Keratinocyte (primary cell): ENCODE measurements at regions not wholly inside any gene's neighbourhood (a gene's known extent, or its start where the extent isn't known, plus 50 kb on each side); places are given as distances from the start of the nearest gene placed in this dataset.

Experiments used
- EZH2 ChIP-seq: IDR thresholded peaks from one replicate; pipeline ENCODE4 v1.6.1; 2012; ENCODE audit warnings: inconsistent platforms, mild to moderate bottlenecking, low read length, moderate library complexity
- TF ChIP-seq, protein P1 (sequence below), 3 experiments: IDR thresholded peaks in 1 of 3; conservative IDR thresholded peaks in 1 of 3; optimal IDR thresholded peaks in 1 of 3; 2 replicates in 2 of 3; 3 replicates in 1 of 3; pipeline versions ENCODE3 to v1.5.1; 2011; ENCODE audit warnings: low read length in 3 of 3, mild to moderate bottlenecking in 3 of 3, moderate library complexity in 2 of 3, control low read depth in 1 of 3, inconsistent platforms in 1 of 3; ENCODE audit not compliant: insufficient read depth in 2 of 3; ENCODE audit errors: extremely low read depth in 1 of 3

DNA sequence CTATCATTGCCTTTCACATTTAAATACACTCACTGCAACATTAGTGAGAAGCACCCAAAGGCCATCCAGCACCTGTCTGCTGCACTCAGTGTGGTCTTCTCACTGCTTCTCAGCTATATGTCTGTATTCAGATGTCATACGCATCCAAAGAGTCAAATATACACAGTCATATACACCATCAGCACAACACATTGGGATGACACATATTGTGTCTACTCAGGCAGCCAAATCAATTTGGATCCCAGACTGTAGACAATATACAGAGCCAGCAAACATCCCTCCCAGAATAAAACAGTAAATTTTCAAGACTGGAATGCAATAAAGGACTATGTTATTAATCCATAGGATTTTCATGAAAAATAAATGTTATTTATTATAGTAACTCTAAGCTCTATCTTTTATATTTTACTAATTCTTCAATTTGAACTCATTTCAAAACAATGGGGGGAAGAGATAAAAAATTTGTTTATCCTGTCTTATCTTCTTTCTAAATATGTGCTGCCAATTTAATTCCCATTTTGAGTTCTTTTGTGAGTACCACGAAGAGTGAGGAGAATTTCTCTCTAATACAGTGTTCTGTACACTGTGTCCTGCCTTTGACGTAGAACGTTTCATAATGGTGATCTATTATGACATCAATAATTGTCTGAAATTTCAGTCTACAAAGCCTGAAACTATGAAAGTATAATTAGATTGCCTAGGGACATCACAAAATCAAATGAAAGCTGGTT is 602.2 kb upstream of the CXADR start:
- no peak for TF ChIP-seq EZH2
- TF ChIP-seq, protein P1, sequence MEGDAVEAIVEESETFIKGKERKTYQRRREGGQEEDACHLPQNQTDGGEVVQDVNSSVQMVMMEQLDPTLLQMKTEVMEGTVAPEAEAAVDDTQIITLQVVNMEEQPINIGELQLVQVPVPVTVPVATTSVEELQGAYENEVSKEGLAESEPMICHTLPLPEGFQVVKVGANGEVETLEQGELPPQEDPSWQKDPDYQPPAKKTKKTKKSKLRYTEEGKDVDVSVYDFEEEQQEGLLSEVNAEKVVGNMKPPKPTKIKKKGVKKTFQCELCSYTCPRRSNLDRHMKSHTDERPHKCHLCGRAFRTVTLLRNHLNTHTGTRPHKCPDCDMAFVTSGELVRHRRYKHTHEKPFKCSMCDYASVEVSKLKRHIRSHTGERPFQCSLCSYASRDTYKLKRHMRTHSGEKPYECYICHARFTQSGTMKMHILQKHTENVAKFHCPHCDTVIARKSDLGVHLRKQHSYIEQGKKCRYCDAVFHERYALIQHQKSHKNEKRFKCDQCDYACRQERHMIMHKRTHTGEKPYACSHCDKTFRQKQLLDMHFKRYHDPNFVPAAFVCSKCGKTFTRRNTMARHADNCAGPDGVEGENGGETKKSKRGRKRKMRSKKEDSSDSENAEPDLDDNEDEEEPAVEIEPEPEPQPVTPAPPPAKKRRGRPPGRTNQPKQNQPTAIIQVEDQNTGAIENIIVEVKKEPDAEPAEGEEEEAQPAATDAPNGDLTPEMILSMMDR (optimal IDR thresholded peaks at IDR 0.05 in 1 of 3, IDR thresholded peaks at IDR 0.05 in 1 of 3, conservative IDR thresholded peaks at IDR 0.05 in 1 of 3; ENCODE audit: extremely low read depth in 1 of 3, insufficient read depth in 2 of 3, low read length in 3 of 3): no peak
